ENCODE measurements at regions not wholly inside any gene's neighbourhood (a gene's known extent, or its start where the extent isn't known, plus 50 kb on each side); places are given as distances from the start of the nearest gene placed in this dataset.

- TF ChIP-seq, protein P1, sequence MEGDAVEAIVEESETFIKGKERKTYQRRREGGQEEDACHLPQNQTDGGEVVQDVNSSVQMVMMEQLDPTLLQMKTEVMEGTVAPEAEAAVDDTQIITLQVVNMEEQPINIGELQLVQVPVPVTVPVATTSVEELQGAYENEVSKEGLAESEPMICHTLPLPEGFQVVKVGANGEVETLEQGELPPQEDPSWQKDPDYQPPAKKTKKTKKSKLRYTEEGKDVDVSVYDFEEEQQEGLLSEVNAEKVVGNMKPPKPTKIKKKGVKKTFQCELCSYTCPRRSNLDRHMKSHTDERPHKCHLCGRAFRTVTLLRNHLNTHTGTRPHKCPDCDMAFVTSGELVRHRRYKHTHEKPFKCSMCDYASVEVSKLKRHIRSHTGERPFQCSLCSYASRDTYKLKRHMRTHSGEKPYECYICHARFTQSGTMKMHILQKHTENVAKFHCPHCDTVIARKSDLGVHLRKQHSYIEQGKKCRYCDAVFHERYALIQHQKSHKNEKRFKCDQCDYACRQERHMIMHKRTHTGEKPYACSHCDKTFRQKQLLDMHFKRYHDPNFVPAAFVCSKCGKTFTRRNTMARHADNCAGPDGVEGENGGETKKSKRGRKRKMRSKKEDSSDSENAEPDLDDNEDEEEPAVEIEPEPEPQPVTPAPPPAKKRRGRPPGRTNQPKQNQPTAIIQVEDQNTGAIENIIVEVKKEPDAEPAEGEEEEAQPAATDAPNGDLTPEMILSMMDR (IDR thresholded peaks at IDR 0.05): no peak
- no peak for TF ChIP-seq POLR2A (IDR thresholded peaks at IDR 0.05)
Measured at GRCh38 chr3:55413236-55413635, 73.9 kb downstream of the WNT5A start.

All from lower leg skin (tissue), 3 donors.